IMR-90 (cell line): ENCODE measurements at regions not wholly inside any gene's neighbourhood (a gene's known extent, or its start where the extent isn't known, plus 50 kb on each side); places are given as distances from the start of the nearest gene placed in this dataset.

ENCODE experiments used
- ATAC-seq: fragments of 200-7000 bp; cut with Tn5 transposase; 2 replicates; pipeline ENCODE4 v1.9.1; 2020; ENCODE audit warnings: low read depth, mild to moderate bottlenecking, moderate library complexity
- BruUV-seq: library from RNA; stranded (reverse); fragments of 400-500 nt; replicated peaks from 2 replicates; lab custom pipeline; 2021; lab: Mats Ljungman, UMichigan
- CTCF ChIA-PET: fragments of 300-600 bp; formaldehyde crosslinking; extraction: SDS; loops from one replicate; lab custom pipeline; 2021; ENCODE audit warnings: antibody characterized with exemption; lab: Yijun Ruan, JAX
- POLR2A ChIA-PET: fragments of 300-600 bp; sonication (Branson Sonifier 250); formaldehyde crosslinking; loops from one replicate; lab custom pipeline; 2022; ENCODE audit warnings: antibody characterized with exemption; ENCODE audit not compliant: unreplicated experiment; lab: Charles Lee
- DNase-seq: peaks from one replicate; pipeline ENCODE4 v3.0.0; 2013
- H2AFZ ChIP-seq: replicated peaks from 2 replicates; pipeline ENCODE3; 2013; ENCODE audit warnings: low read length, mild to moderate bottlenecking; ENCODE audit not compliant: poor library complexity
- H2AK5ac ChIP-seq: 2 replicates; pipeline ENCODE4 v1.6.1; 2013; ENCODE audit warnings: low read depth, low read length, inconsistent platforms
- H2AK9ac ChIP-seq: replicated peaks from 2 replicates; pipeline ENCODE3; 2013; ENCODE audit warnings: mild to moderate bottlenecking, low read depth, low read length, moderate library complexity; ENCODE audit not compliant: poor library complexity
- H2BK120ac ChIP-seq: 2 replicates; pipeline ENCODE4 v1.6.1; 2013; ENCODE audit warnings: low read depth, low read length, inconsistent platforms
- H2BK15ac ChIP-seq: 3 replicates; pipeline ENCODE4 v1.6.1; 2013; ENCODE audit warnings: low read depth, low read length, inconsistent platforms
- H2BK20ac ChIP-seq: 2 replicates; pipeline ENCODE4 v1.6.1; 2013; ENCODE audit warnings: low read depth, mild to moderate bottlenecking, inconsistent platforms, low read length, moderate library complexity
- H2BK5ac ChIP-seq: 2 replicates; pipeline ENCODE4 v1.6.1; 2013; ENCODE audit warnings: mild to moderate bottlenecking, low read depth, low read length, inconsistent platforms; ENCODE audit not compliant: poor library complexity, severe bottlenecking
- H3K14ac ChIP-seq: replicated peaks from 2 replicates; pipeline ENCODE4 v1.6.1; 2013; ENCODE audit warnings: low read depth, low read length, inconsistent platforms
- H3K18ac ChIP-seq: 2 replicates; pipeline ENCODE4 v1.6.1; 2013; ENCODE audit warnings: low read depth, low read length, control low read depth
- H3K23ac ChIP-seq: 2 replicates; pipeline ENCODE4 v1.6.1; 2013; ENCODE audit warnings: low read depth, low read length, inconsistent platforms
- H3K27ac ChIP-seq: 2 replicates; pipeline ENCODE4 v1.5.1; 2013; ENCODE audit warnings: mild to moderate bottlenecking, control low read depth, low read length; ENCODE audit not compliant: insufficient read depth
- H3K27me3 ChIP-seq: 2 replicates; pipeline ENCODE4 v1.6.1; 2013; ENCODE audit warnings: low read length; ENCODE audit not compliant: control insufficient read depth, insufficient read depth
- H3K36me3 ChIP-seq: 2 replicates; pipeline ENCODE4 v1.6.1; 2013; ENCODE audit warnings: low read length, mixed read lengths; ENCODE audit not compliant: control insufficient read depth, insufficient read depth
- H3K4ac ChIP-seq: 2 replicates; pipeline ENCODE4 v1.6.1; 2013; ENCODE audit warnings: low read depth, low read length, inconsistent platforms
- H3K4me1 ChIP-seq: 2 replicates; pipeline ENCODE4 v1.6.1; 2013; ENCODE audit warnings: low read length, mixed read lengths; ENCODE audit not compliant: control insufficient read depth, insufficient read depth
- H3K4me2 ChIP-seq: 2 replicates; pipeline ENCODE4 v1.6.1; 2013; ENCODE audit warnings: low read depth, mild to moderate bottlenecking, control low read depth, low read length, moderate library complexity
- H3K4me3 ChIP-seq: 2 replicates; pipeline ENCODE4 v1.5.1; 2013; ENCODE audit warnings: low read depth, mild to moderate bottlenecking, control low read depth, low read length, moderate library complexity; ENCODE audit not compliant: insufficient read depth
- H3K56ac ChIP-seq: 2 replicates; pipeline ENCODE4 v1.6.1; 2013; ENCODE audit warnings: low read length, inconsistent platforms; ENCODE audit not compliant: insufficient read depth; ENCODE audit errors: extremely low read depth
- H3K79me1 ChIP-seq, 2 experiments: 2 replicates each; pipeline ENCODE4 v1.6.1; 2013; ENCODE audit warnings: low read length in 2 of 2, inconsistent platforms in 1 of 2, low read depth in 1 of 2
- H3K9ac ChIP-seq: 2 replicates; pipeline ENCODE4 v1.6.1; 2013; ENCODE audit warnings: low read depth, low read length, control low read depth
- H3K9me1 ChIP-seq: 2 replicates; pipeline ENCODE4 v1.6.1; 2013; ENCODE audit warnings: low read length, inconsistent platforms; ENCODE audit not compliant: insufficient read depth
- H3K9me3 ChIP-seq: 2 replicates; pipeline ENCODE4 v1.6.1; 2013; ENCODE audit warnings: low read length; ENCODE audit not compliant: control insufficient read depth, insufficient read depth
- H4K20me1 ChIP-seq: 2 replicates; pipeline ENCODE4 v1.6.1; 2013; ENCODE audit warnings: low read length, inconsistent platforms; ENCODE audit not compliant: insufficient read depth
- H4K5ac ChIP-seq: 2 replicates; pipeline ENCODE4 v1.6.1; 2013; ENCODE audit warnings: mild to moderate bottlenecking, low read depth, low read length, control low read depth
- H4K8ac ChIP-seq, 2 experiments: 2 replicates each; pipeline ENCODE4 v1.6.1; 2013; ENCODE audit warnings: low read depth in 2 of 2, low read length in 2 of 2, control low read depth in 1 of 2, inconsistent platforms in 1 of 2
- H4K91ac ChIP-seq: 2 replicates; pipeline ENCODE4 v1.6.1; 2013; ENCODE audit warnings: low read depth, low read length, inconsistent platforms; ENCODE audit not compliant: insufficient read depth
- MXI1 ChIP-seq: IDR thresholded peaks from 2 replicates; pipeline ENCODE4 v1.6.1; 2012; ENCODE audit warnings: low read depth, mild to moderate bottlenecking, low read length, moderate library complexity, borderline replicate concordance
- RAD21 ChIP-seq: IDR thresholded peaks from 2 replicates; pipeline ENCODE4 v1.6.1; 2012; ENCODE audit warnings: low read length, improper control_type of control experiment
- WGBS, 2 experiments: methylation state at CpG; one replicate each; pipeline versions ENCODE4 v1.1.5 to v1.1.7; 2013; ENCODE audit warnings: missing lambda C conversion rate in 2 of 2; ENCODE audit not compliant: insufficient read length in 1 of 2; ENCODE audit errors: extremely low coverage in 2 of 2; 5-methylcytosine and 5-hydroxymethylcytosine counted together
- dilution Hi-C: fragments of 300-500 bp; cut with HindIII; formaldehyde crosslinking; loops from one replicate; pipeline ENCODE4 v1.14.3; 2018; ENCODE audit warnings: low sequenced_read_pairs; ENCODE audit not compliant: unreplicated experiment
- in situ Hi-C: fragments of 300-500 bp; cut with MboI; formaldehyde crosslinking; loops from 3 replicates; pipeline ENCODE4 v1.14.3; 2019; ENCODE audit warnings: low sequenced_read_pairs, inconsistent platforms, mixed read lengths
- intact Hi-C: fragments of 100-400 bp; cut with micrococcal nuclease; formaldehyde crosslinking; loops from 2 replicates; pipeline ENCODE4 v1.10.0; 2022

DNA sequence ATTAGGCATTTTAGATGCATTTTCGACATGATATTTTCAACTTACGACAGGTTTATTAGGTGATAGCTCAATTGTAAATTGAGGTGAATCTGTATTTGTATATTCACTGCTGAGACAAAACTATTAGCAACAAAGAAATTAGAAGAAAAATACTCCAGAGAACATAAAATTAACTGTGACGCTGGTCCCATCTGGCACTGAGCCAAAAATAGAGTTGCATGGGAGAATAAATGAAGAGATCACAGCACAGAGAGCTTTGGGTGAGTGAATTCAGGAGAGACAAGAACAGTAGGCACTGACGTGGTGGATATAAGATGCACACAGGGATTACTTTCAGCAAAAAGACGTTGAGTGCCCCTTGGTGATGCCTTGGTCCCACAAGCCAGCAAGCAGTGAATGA, 306.2 kb upstream of the RAB6C start:
- H3K27ac ChIP-seq, result no peak overlapping the region
- no peaks in the 10 kb centered on the region for H3K27me3 ChIP-seq
- H3K4me3 ChIP-seq, result no peak overlapping the region
- H2BK5ac ChIP-seq, result no peak overlapping the region
- H2AK5ac ChIP-seq, result no peak overlapping the region
- no CpG with 5 or more reads among the region's 5 CpGs for WGBS, 2 experiments
- in situ Hi-C loops, result no loop called here
- no peak overlapping the region for H2BK15ac ChIP-seq
- H4K8ac ChIP-seq, result no peak overlapping the region
- no peak overlapping the region for H2BK120ac ChIP-seq
- H3K56ac ChIP-seq, result no peak overlapping the region
- dilution Hi-C loops, result no loop called here
- BruUV-seq, result no TSS peak
- H3K79me1 ChIP-seq, result no peaks in the 10 kb centered on the region
- no peak overlapping the region for H2BK20ac ChIP-seq
- H2AFZ ChIP-seq, result no peak overlapping the region
- H2AK9ac ChIP-seq, result no peak overlapping the region
- H3K23ac ChIP-seq, result no peak overlapping the region
- H3K9me1 ChIP-seq, result no peaks in the 10 kb centered on the region
- H3K4ac ChIP-seq, result no peak overlapping the region
- no peak overlapping the region for H4K91ac ChIP-seq
- H3K9ac ChIP-seq, result no peak overlapping the region
- no peaks in the 10 kb centered on the region for H3K36me3 ChIP-seq
- no peak for DNase-seq
- no peak overlapping the region for H3K14ac ChIP-seq
- no peak overlapping the region for H3K4me2 ChIP-seq
- no peak for TF ChIP-seq MXI1
- no peak for TF ChIP-seq RAD21
- no peak overlapping the region for H3K18ac ChIP-seq
- H3K4me1 ChIP-seq, result no peaks in the 10 kb centered on the region
- ATAC-seq, result no peak
- ChIA-PET POLR2A (no interaction called here), CTCF (no interaction called here)
- no peaks in the 10 kb centered on the region for H4K20me1 ChIP-seq
- intact Hi-C loops, result no loop called here
- H3K9me3 ChIP-seq, result peaks cover 21% of the 10 kb centered on the region
- no peak overlapping the region for H4K5ac ChIP-seq
